ENCODE measurements at regions not wholly inside any gene's neighbourhood (a gene's known extent, or its start where the extent isn't known, plus 50 kb on each side); places are given as distances from the start of the nearest gene placed in this dataset.

DNA sequence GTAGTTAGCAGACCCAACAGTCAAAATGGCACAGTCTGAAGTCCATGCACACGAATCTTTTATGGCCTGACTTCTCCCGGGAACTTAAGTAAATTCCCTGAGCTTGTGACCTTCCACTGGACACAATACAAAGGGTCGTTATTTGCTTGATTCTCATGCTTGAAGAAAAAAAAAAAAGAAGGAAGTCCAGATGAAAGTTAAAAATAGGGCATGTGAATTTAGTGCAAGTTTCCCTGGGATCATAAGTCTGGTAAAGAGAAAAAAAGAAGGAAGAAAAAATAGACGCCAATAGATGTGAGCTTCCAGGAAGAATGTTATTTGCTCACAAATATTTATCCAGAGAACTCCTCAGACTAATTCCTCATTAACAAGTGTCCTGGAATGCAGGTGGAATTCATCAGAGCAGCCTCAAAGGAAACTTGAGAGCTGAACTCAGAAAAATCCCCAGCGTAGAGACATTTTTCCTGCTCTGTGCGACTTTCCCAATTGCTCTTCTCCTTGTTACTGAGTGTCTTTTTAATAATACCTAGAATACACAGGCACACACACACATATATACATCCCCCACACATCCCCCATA is 616.3 kb downstream of the EBF1 start:
- ChIA-PET POLR2A (interaction anchor here (0.7 kb wide), 4 partner anchors 63 to 237 kb away, joined by 3 to 4 read pairs (median 3); no protein-coding TSS in a partner anchor), CTCF (ENCODE audit: unreplicated experiment) (no interaction called here)
- no peak for DNase-seq (ENCODE audit: low spot score)
- intact Hi-C loops (cut with micrococcal nuclease; ENCODE audit: unreplicated experiment), result no loop called here
- Histone ChIP-seq H3K27ac (ENCODE audit: low read depth, low read length, poor library complexity, severe bottlenecking) (no peak overlapping the region), H3K4me2 (ENCODE audit: low read length) (no peak overlapping the region), H3K79me2 (ENCODE audit: insufficient read depth, low read depth, low read length) (no peaks in the 10 kb centered on the region), H4K20me1 (ENCODE audit: insufficient read depth, low read length) (no peaks in the 10 kb centered on the region), H3K9me3 (ENCODE audit: low read length) (no peaks in the 10 kb centered on the region), H3K4me1 (ENCODE audit: insufficient read depth, low read length, poor library complexity, severe bottlenecking) (peaks cover 17% of the 10 kb centered on the region), H2AFZ (ENCODE audit: low read length) (no peak overlapping the region), H3K4me3 (ENCODE audit: low read depth, low read length, poor library complexity, severe bottlenecking) (no peak overlapping the region), H3K36me3 (ENCODE audit: insufficient read depth, low read length) (no peaks in the 10 kb centered on the region), H3K9me2 (ENCODE audit: insufficient read depth, low read length) (no peaks in the 10 kb centered on the region)
- no TSS peak for BruUV-seq (replicated peaks)
- TF ChIP-seq, protein P1, sequence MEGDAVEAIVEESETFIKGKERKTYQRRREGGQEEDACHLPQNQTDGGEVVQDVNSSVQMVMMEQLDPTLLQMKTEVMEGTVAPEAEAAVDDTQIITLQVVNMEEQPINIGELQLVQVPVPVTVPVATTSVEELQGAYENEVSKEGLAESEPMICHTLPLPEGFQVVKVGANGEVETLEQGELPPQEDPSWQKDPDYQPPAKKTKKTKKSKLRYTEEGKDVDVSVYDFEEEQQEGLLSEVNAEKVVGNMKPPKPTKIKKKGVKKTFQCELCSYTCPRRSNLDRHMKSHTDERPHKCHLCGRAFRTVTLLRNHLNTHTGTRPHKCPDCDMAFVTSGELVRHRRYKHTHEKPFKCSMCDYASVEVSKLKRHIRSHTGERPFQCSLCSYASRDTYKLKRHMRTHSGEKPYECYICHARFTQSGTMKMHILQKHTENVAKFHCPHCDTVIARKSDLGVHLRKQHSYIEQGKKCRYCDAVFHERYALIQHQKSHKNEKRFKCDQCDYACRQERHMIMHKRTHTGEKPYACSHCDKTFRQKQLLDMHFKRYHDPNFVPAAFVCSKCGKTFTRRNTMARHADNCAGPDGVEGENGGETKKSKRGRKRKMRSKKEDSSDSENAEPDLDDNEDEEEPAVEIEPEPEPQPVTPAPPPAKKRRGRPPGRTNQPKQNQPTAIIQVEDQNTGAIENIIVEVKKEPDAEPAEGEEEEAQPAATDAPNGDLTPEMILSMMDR (conservative IDR thresholded peaks at IDR 0.05; ENCODE audit: low read length), result no peak
- no peak for TF ChIP-seq EZH2phosphoT487 (IDR thresholded peaks at IDR 0.05; ENCODE audit: borderline replicate concordance, low read depth, low read length)

DNA sequence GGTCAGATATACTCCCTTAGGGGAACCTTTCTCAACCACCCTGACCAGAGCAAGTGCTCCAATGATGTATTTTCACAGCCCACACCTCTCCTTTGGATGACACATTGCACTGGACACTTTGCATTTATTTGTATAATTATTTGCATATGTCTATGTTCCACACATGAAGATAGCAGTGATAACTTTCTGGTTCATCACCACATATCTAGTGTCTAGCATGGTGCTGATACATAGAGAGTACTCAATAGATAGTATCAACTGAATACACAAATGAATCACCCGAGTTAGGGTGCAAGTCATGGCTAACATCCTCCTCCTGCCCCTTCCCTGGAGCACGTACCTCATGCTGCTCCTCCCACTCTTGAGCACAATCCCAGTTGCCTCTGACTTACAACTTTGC is 617.6 kb downstream of the EBF1 start:
- Histone ChIP-seq H3K9me3 (ENCODE audit: low read length) (peaks cover 5% of the 10 kb centered on the region; the same call in 1 of the 2 replicates), H3K36me3 (ENCODE audit: insufficient read depth, low read length) (no peaks in the 10 kb centered on the region), H3K4me3 (ENCODE audit: low read depth, low read length, poor library complexity, severe bottlenecking) (no peak overlapping the region), H3K9me2 (ENCODE audit: insufficient read depth, low read length) (no peaks in the 10 kb centered on the region), H3K79me2 (ENCODE audit: insufficient read depth, low read depth, low read length) (no peaks in the 10 kb centered on the region), H3K27ac (ENCODE audit: low read depth, low read length, poor library complexity, severe bottlenecking) (no peak overlapping the region), H2AFZ (ENCODE audit: low read length) (no peak overlapping the region), H3K4me1 (ENCODE audit: insufficient read depth, low read length, poor library complexity, severe bottlenecking) (peaks cover 15% of the 10 kb centered on the region), H4K20me1 (ENCODE audit: insufficient read depth, low read length) (no peaks in the 10 kb centered on the region), H3K4me2 (ENCODE audit: low read length) (no peak overlapping the region)
- intact Hi-C loops (cut with micrococcal nuclease; ENCODE audit: unreplicated experiment), result no loop called here
- CTCF ChIA-PET (ENCODE audit: unreplicated experiment), result no interaction called here
- POLR2A ChIA-PET, result no interaction called here
- no TSS peak for BruUV-seq (replicated peaks)
- no peak for TF ChIP-seq EZH2phosphoT487 (IDR thresholded peaks at IDR 0.05; ENCODE audit: borderline replicate concordance, low read depth, low read length)
- TF ChIP-seq, protein P1 (conservative IDR thresholded peaks at IDR 0.05; ENCODE audit: low read length), result no peak
- no peak for DNase-seq (ENCODE audit: low spot score)

DNA sequence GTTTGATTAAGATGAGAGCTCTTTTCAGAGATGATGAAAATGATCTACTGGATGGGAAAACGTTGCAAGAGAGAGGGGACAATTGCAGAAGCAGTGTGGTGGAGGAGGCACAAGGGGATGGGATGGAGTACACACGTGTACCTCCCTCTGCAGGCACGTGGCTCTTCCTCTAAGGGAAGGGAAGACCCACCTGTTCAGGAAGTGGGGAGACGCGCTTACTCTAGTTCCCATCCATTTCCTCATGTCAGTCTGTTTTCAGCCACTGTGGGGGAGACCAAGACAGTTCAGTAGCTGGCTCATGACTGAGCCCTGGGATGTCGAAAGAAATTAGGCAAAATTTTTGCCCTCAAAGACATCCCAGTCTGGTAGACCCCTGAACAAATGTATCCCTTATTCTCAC is 619.2 kb upstream of the CLINT1 start:
- intact Hi-C loops (cut with micrococcal nuclease; ENCODE audit: unreplicated experiment), result no loop called here
- peak; percentile 65 for DNase-seq (ENCODE audit: low spot score)
- CTCF ChIA-PET (ENCODE audit: unreplicated experiment), result interaction anchor here (1.3 kb wide), 1 partner anchor 86 kb away, joined by 3 read pairs; no protein-coding TSS in a partner anchor
- POLR2A ChIA-PET, result interaction anchor here (0.9 to 2.6 kb wide), 5 partner anchors 10 to 57 kb away, joined by 3 to 20 read pairs (median 4); no protein-coding TSS in a partner anchor
- Histone ChIP-seq H3K4me1 (ENCODE audit: insufficient read depth, low read length, poor library complexity, severe bottlenecking) (peaks cover 15% of the 10 kb centered on the region), H3K27ac (ENCODE audit: low read depth, low read length, poor library complexity, severe bottlenecking) (no peak overlapping the region), H3K9me2 (ENCODE audit: insufficient read depth, low read length) (no peaks in the 10 kb centered on the region), H4K20me1 (ENCODE audit: insufficient read depth, low read length) (no peaks in the 10 kb centered on the region), H3K79me2 (ENCODE audit: insufficient read depth, low read depth, low read length) (no peaks in the 10 kb centered on the region), H3K4me2 (ENCODE audit: low read length) (peak overlapping the region; percentile 30), H2AFZ (ENCODE audit: low read length) (peak overlapping the region; percentile 36; the same call in 1 of the 2 replicates), H3K36me3 (ENCODE audit: insufficient read depth, low read length) (no peaks in the 10 kb centered on the region), H3K9me3 (ENCODE audit: low read length) (peaks cover 5% of the 10 kb centered on the region; the same call in 1 of the 2 replicates), H3K4me3 (ENCODE audit: low read depth, low read length, poor library complexity, severe bottlenecking) (no peak overlapping the region)
- no TSS peak for BruUV-seq (replicated peaks)
- no peak for TF ChIP-seq EZH2phosphoT487 (IDR thresholded peaks at IDR 0.05; ENCODE audit: borderline replicate concordance, low read depth, low read length)
- TF ChIP-seq, protein P1 (conservative IDR thresholded peaks at IDR 0.05; ENCODE audit: low read length), result no peak
